HepG2 (cell line): ENCODE measurements at regions not wholly inside any gene's neighbourhood (a gene's known extent, or its start where the extent isn't known, plus 50 kb on each side); places are given as distances from the start of the nearest gene placed in this dataset.

Source experiments
- ATAC-seq: fragments of 200-7000 bp; cut with Tn5 transposase; 3 replicates; pipeline ENCODE4 v1.9.1; 2020; ENCODE audit warnings: mild to moderate bottlenecking, moderate library complexity
- BruUV-seq: library from RNA; stranded (reverse); fragments of 400-500 nt; replicated peaks from 2 replicates; lab custom pipeline; 2021; lab: Mats Ljungman, UMichigan
- CTCF ChIA-PET: fragments of 300-600 bp; formaldehyde crosslinking; extraction: SDS; loops from one replicate; lab custom pipeline; 2021; ENCODE audit warnings: low total read pairs, inconsistent platforms, low intra/inter-chr PET ratio; lab: Yijun Ruan, JAX
- POLR2A ChIA-PET: fragments of 350-600 bp; sonication (Branson Sonifier 250); formaldehyde crosslinking; loops from one replicate; lab custom pipeline; 2020; ENCODE audit warnings: antibody characterized with exemption, inconsistent platforms; lab: Yijun Ruan, JAX
- DNase-seq: peaks from one replicate; pipeline ENCODE4 v3.0.0-alpha.2; 2015; ENCODE audit warnings: low spot score
- FAIRE-seq: peaks from 3 replicates; lab custom pipeline; 2011; peaks lifted over from hg19 to GRCh38; lab: Jason Lieb, UNC
- H2AFZ ChIP-seq: one replicate; pipeline ENCODE4 v1.6.1; 2011; ENCODE audit warnings: low read length, inconsistent platforms
- H3K27ac ChIP-seq: fragments of 300-600 bp; 3 replicates; pipeline ENCODE4 v1.8.0; 2011; ENCODE audit warnings: mixed run types, mild to moderate bottlenecking, mixed read lengths, low read length, inconsistent platforms; ENCODE audit not compliant: insufficient read depth; ENCODE audit errors: extremely low read length
- H3K27me3 ChIP-seq, 2 experiments: fragments of 200-600 bp in 1 of 2; 2 replicates in 1 of 2; 3 replicates in 1 of 2; pipeline versions ENCODE4 v1.6.0 to v1.8.0; 2011; ENCODE audit warnings: low read length in 2 of 2, mild to moderate bottlenecking in 2 of 2, moderate library complexity in 2 of 2, inconsistent platforms in 1 of 2; ENCODE audit not compliant: insufficient read depth in 2 of 2, control insufficient read depth in 1 of 2
- H3K36me3 ChIP-seq, 2 experiments: fragments of 200-600 bp in 1 of 2; replicated peaks in 1 of 2; 2 replicates in 1 of 2; 3 replicates in 1 of 2; pipeline versions ENCODE4 v1.5.1 to v1.8.0; 2011; ENCODE audit warnings: low read length in 2 of 2, inconsistent platforms in 1 of 2; ENCODE audit not compliant: insufficient read depth in 2 of 2, control insufficient read depth in 1 of 2
- H3K4me1 ChIP-seq: 2 replicates; pipeline ENCODE4 v1.5.1; 2012; ENCODE audit warnings: low read length, inconsistent platforms; ENCODE audit not compliant: insufficient read depth
- H3K4me2 ChIP-seq: 2 replicates; pipeline ENCODE4 v1.6.0; 2011; ENCODE audit warnings: low read depth, low read length, inconsistent platforms
- H3K4me3 ChIP-seq, 3 experiments: fragments of 200-600 bp in 1 of 3; sonication (generic), shearing (Covaris generic) in 1 of 3; replicated peaks in 1 of 3; 2 replicates each; pipeline ENCODE4 v1.5.1; 2011 to 2016; ENCODE audit warnings: low read length in 3 of 3, inconsistent platforms in 2 of 3, low read depth in 2 of 3, mild to moderate bottlenecking in 2 of 3, control low read depth in 1 of 3, mixed read lengths in 1 of 3; ENCODE audit not compliant: insufficient read depth in 1 of 3
- H3K79me2 ChIP-seq: one replicate; pipeline ENCODE4 v1.6.1; 2011; ENCODE audit warnings: low read length, inconsistent platforms; ENCODE audit not compliant: insufficient read depth
- H3K9ac ChIP-seq: 2 replicates; pipeline ENCODE4 v1.6.0; 2011; ENCODE audit warnings: mild to moderate bottlenecking, low read depth, low read length, inconsistent platforms; ENCODE audit not compliant: insufficient read depth
- H3K9me3 ChIP-seq: 2 replicates; pipeline ENCODE4 v1.5.1; 2012; ENCODE audit warnings: mild to moderate bottlenecking, low read length
- H4K20me1 ChIP-seq: 2 replicates; pipeline ENCODE4 v1.6.0; 2011; ENCODE audit warnings: inconsistent platforms, mild to moderate bottlenecking, low read length, moderate library complexity; ENCODE audit not compliant: insufficient read depth
- NBN ChIP-seq: fragments of 450-650 bp; conservative IDR thresholded peaks from 2 replicates; pipeline ENCODE4 v1.6.1; 2017
- POLR2G ChIP-seq: fragments of 200-400 bp; formaldehyde crosslinking; IDR thresholded peaks from 2 replicates; pipeline ENCODE4 v1.6.1; 2018; ENCODE audit warnings: mild to moderate bottlenecking, low read depth, low read length, moderate library complexity
- SOX5 ChIP-seq: IDR thresholded peaks from 2 replicates; pipeline ENCODE4 v1.6.1; 2016; ENCODE audit warnings: borderline replicate concordance
- ZMYM4 ChIP-seq: sonication (generic); formaldehyde crosslinking; IDR thresholded peaks from 2 replicates; pipeline ENCODE4 v1.8.1; 2023; ENCODE audit warnings: mild to moderate bottlenecking, missing genetic modification reagents
- WGBS: methylation state at CpG from one replicate; pipeline ENCODE4 v1.1.6; 2017; ENCODE audit warnings: low lambda C conversion rate; 5-methylcytosine and 5-hydroxymethylcytosine counted together
- in situ Hi-C: cut with HindIII; loops from 2 replicates; pipeline ENCODE4 v1.10.0; 2017; ENCODE audit warnings: low pct_unique_long_range_greater_than_20kb; ENCODE audit not compliant: extremely low pct_ligation_motif_present
- intact Hi-C: fragments of 100-400 bp; cut with micrococcal nuclease; formaldehyde crosslinking; loops from one replicate; pipeline ENCODE4 v1.10.0; 2022; ENCODE audit not compliant: unreplicated experiment

- FAIRE-seq = no peak
- POLR2A ChIA-PET = no interaction called here
These were observed 459.4 kb upstream of the TGFBR2 start for GRCh38 chr3:30146978-30147377.

GRCh38 chr3:30154853-30155252 lies 451.5 kb upstream of the TGFBR2 start:
- no peak overlapping the region for H3K4me2 ChIP-seq
- FAIRE-seq = no peak
- intact Hi-C loops = no loop called here
- H3K4me1 ChIP-seq = peaks cover 10% of the 10 kb centered on the region
- POLR2A ChIA-PET = no interaction called here
- no peaks in the 10 kb centered on the region for H3K9me3 ChIP-seq
- DNase-seq = no peak
- in situ Hi-C loops = no loop called here
- no peaks in the 10 kb centered on the region for H4K20me1 ChIP-seq
- no peak for ATAC-seq
- WGBS = 40% methylated on average over 2 of the region's 2 CpGs
- H3K27me3 ChIP-seq = no peaks in the 10 kb centered on the region; a peak in 1 of 5 replicates
- no peak overlapping the region for H3K27ac ChIP-seq
- no peak overlapping the region for H3K9ac ChIP-seq
- no peak overlapping the region for H2AFZ ChIP-seq
- no TSS peak for BruUV-seq
- CTCF ChIA-PET = no interaction called here
- H3K4me3 ChIP-seq = no peak overlapping the region
- H3K36me3 ChIP-seq = no peaks in the 10 kb centered on the region
- H3K79me2 ChIP-seq = no peaks in the 10 kb centered on the region
- no peak for TF ChIP-seq NBN

More at GRCh38 chr3:30146978-30147377, 459.4 kb upstream of the TGFBR2 start:
- Histone ChIP-seq H3K9ac (no peak overlapping the region), H3K4me3 (no peak overlapping the region), H3K27me3 (no peaks in the 10 kb centered on the region), H3K36me3 (no peaks in the 10 kb centered on the region), H3K4me2 (no peak overlapping the region; the same call in 1 of the 2 replicates), H3K9me3 (no peaks in the 10 kb centered on the region), H3K79me2 (no peaks in the 10 kb centered on the region), H3K27ac (no peak overlapping the region), H3K4me1 (peaks cover 27% of the 10 kb centered on the region), H2AFZ (no peak overlapping the region), H4K20me1 (no peaks in the 10 kb centered on the region)
- no TSS peak for BruUV-seq
- ATAC-seq (no peak), DNase-seq (peak; percentile 9)
- intact Hi-C loops = no loop called here
- CTCF ChIA-PET = no interaction called here
- TF ChIP-seq ZMYM4 = no peak
- TF ChIP-seq POLR2G = no peak
- TF ChIP-seq SOX5 (CRISPR knock-in tag) = peak; percentile 4; the same call in 1 of the 2 replicates
- in situ Hi-C loops = no loop called here
